Islet of Langerhans (tissue), 1 donor: ENCODE measurements at regions not wholly inside any gene's neighbourhood (a gene's known extent, or its start where the extent isn't known, plus 50 kb on each side); places are given as distances from the start of the nearest gene placed in this dataset.
"Not testable (repeated sequence)": the region's sequence is repeated elsewhere in the genome, so short reads cannot be mapped to it uniquely, and the experiment has no call there.

ENCODE experiments used
- FAIRE-seq: peaks from one replicate; lab custom pipeline; 2011; peaks lifted over from hg19 to GRCh38; lab: Jason Lieb, UNC

DNA sequence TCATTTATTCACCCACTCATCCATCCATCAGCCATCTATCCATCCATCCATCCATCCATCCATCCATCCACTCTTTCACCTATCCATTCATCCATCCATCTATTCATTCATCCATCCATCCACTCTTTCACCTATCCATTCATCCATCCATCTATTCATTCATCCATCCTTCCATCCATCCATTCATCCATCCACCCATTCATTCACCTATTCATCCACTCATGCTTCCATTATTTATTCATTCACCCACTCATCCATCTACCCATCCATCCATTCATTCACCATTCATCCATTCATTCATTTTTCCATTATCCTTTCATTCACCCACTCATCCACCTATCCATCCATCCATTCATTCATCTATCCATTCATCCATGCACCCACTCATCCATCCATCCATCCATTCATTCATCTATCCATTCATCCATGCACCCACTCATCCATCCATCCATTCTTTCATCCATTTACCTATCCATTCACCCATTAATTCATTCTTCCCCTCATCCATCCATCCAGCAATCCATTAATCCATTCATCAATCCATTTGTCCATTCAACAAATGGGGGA, 360.9 kb downstream of the ADGRD1 start:
- FAIRE-seq = no peak

DNA sequence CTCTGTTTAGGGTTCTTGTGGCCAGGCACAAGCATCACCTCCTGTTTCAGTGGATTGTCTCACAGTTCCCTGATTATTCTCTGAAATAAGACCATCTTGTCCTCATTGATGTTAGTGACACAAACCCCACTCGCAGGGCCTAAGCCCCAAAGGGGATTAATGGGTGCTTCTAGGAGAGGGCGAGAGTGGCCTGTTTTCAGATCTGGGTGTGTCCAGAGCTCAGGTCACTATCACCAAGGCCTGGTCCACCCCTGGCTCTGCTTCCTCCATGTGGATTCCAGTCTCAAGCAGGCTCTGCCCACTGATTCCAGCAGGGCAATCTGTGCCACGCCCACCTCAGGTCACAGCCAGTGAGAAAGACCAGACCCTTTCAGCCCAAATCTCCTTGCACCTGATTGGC, 361.9 kb downstream of the ADGRD1 start:
- FAIRE-seq = no peak

DNA sequence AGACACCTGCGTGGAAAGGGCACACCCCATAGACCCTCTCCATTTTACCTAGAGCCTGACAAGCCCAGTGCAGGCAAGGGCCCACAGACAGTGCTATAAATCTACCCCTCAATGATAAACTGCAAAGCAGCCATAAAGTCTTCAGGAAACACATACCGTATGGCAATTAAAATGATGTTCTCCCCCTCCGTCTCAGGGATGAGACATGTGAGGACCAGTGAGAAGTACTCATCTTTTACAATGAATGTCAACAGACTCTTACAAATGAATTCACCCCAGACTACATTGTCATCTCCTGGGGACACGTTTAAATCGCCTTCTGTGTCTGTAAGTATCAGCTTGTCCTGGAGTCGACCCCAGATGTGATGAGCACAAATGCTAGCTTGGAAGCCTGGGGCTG, 362.7 kb downstream of the ADGRD1 start:
- FAIRE-seq = no peak

DNA sequence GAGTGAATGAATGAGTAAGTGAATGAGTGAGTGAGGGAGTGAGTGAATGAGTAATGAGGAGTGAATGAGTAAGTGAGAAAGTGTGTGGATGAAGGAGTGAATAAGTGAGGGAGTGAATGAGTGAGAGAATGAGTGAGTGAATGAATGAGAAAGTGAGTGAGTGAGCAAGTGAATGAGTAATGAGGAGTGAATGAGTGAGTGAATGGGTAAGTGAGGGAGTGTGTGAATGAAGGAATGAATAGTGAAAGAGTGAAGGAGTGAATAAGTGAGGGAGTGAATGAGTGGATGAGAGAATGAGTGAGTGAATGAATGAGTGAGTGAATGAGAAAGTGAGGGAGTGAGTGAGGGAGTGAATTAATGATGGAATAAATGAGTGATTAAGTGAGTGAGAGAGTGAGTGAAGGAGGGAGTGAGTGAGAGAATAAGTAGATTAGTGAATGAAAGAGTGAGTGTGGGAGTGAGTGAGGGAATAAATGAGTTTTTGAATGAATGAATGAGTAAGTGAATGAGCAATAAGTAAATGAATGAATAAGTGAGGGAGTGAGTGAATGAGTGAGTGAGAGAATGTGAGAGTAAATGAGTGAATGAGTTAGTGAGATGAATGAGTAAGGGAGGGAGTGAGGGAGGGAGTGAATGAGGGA, 364.5 kb downstream of the ADGRD1 start:
- no peak for FAIRE-seq

DNA sequence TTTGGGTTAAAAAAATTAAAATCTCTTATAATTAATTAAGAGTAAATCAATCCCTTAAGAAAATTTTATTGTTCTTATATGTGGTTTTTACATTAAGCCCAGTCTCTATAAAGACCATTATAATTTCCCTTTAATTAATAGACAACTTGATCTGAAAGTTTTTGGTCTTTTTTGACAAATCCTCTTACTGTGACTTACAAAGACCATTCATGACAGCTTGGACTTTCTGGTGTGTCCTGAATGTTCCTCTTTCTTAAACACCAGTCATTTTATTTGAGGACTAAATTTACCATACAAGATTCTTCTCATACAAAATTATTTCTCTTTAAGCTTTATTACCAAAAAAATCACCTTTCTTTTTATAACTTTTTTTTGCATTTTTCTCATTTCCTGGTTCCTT, 368.3 kb downstream of the ADGRD1 start:
- FAIRE-seq = no peak

DNA sequence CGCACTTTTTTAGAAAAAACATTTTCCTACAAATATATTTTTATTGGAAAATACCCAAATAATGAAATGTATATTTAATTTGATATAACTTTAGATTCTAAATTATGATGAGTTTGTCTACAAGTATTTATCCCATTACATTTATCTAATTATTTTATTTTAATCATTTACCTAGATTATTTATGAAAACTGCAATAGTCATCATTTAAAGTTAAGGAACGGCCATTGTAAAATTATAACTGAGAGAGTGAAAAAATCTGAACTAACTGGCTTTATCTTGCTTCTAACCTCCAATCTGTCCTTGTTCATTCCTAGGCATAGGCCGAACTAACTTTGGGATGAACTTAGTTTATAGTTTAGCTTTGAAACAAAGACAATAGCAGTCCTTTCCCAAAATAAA, 368.8 kb downstream of the ADGRD1 start:
- FAIRE-seq = not testable (repeated sequence)

DNA sequence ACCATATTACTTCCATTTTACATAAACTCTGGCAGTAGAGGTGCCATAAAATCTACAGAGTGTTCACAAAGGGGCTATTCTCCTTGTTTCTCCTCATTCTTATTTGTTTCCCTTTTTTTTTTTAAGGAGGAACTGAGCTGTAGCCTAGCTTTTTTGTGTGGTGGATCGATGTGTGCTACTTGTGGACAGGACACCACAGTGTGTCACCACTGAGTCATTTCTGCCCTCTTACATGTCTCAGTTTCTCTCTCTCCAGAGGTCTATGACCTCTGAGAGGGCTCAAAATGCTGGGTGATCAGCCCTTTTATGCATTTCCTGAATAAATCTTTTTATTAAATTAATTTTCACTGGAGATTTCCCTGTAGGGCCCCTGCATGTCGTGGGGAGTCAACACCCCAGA, 370.2 kb downstream of the ADGRD1 start:
- FAIRE-seq = no peak

DNA sequence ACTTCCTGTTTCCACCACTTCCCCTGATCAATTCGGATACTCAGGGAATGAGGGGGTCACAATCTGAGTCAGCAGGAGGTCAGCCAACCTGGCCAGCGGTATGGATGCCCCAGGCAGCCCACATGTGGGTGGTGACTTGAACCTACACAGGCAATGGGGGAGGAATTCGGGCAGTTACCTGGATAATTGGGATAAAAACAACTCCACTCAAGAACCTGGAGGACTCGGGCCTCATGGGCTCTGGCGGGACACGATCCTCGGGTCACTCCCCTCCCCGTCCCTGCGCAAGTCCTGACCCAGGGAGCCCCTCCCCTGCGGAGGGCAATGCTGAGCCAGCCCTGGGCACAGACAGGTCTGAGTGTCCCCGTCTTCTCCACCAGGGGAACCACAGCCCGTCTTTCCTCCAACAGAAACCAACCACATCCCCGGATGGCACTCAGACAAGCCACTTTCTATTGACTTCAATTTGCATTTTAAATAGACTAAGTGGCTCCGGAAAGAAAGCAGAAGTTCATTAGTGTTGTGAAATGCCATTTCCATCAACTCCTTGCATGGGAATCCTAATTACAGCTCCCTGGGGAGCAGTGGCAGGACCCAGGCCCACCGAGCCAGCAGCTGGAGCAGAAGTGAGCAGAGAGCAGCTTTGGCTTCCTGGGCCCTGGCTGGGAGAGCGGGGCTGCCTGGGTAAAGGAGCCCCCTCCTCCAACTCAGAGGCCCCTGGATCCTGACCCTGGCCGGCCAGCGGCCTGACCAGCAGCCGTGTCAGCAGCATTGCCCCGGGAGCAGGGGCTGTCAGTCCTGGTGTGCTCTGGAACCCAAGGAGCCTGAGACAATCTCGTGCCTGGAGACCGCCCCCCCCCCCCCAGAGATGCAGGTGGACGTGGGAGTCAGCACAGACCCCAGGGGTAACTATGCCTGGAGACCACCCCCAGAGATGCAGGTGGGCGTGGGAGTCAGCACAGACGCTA, 374.1 kb downstream of the ADGRD1 start:
- FAIRE-seq = no peak

DNA sequence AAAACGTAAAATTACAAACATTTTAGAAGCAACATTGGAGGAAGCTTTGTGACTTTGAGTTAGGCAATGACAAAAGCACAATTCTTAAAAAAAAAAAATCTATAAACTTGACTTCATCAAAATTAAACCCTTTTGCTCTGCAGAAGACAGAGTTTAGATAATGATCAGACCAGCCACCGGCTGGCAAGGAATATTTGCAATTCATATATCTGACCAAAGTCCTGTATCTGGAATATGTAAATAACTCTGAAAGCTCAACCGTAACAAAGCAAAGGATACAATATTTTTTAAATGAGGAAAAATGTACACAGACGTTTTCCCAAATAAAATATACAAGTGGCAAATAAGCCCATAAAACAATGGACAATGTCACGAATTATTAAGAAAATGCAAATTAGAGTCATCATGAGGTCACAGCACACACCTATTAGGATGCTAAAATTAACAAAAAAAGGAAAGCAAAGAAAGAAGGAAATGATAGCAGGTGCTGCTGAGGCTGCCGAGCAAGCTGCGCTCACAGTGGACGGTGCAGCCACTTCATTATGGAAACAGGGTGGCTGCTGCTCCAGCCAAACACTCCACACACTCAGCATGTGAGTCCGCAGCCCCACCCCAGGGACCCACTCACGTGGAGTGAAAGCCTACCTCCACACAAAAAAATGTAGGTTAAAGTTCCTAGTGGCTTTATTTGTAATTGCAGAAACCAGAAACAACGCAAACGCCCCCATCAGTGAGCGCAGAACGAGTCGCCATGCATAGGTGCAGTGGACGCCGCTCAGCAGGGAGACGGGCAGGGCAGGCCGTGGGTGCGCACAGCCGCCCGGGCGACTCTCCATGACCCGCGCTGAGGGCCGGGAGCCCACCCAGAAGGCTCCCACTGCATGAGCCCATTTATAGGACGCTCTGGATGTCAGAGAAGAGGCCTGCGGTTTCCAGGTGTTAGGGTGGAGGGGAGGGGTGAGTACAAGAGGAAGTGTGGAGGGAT, 375.4 kb downstream of the ADGRD1 start:
- not testable (repeated sequence) for FAIRE-seq

DNA sequence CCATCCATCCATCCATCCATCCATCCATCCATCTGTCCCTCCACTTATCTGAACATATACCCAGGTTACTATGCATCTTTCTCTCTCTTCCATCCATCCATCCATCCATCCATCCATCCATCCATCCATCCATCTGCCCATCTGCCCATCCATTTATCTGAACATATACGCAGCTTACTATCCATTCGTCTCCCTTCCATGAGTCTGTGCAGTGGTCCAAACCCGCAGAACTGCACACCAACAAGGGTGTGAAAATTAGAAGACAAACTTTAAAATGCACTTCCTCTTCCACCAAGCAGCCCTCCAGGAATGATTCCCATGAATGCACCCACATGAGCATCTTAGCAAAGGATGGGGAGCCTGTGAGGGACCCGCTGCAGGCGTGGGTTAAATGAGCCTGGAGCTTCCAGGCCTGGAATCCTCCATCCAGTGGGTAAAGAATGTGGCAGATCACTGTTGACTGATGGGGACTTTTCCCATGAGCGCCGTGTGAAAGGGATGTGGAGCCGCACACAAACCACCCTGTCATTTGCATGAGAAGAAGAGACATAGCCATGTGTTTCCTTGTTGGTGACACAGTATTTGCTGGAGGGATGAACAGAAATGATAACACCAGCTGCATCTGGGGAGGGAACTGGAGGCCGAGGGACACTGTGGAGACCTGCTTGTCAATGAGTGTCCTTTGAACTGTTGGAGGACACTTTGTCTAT, 376.6 kb downstream of the ADGRD1 start:
- no peak for FAIRE-seq

DNA sequence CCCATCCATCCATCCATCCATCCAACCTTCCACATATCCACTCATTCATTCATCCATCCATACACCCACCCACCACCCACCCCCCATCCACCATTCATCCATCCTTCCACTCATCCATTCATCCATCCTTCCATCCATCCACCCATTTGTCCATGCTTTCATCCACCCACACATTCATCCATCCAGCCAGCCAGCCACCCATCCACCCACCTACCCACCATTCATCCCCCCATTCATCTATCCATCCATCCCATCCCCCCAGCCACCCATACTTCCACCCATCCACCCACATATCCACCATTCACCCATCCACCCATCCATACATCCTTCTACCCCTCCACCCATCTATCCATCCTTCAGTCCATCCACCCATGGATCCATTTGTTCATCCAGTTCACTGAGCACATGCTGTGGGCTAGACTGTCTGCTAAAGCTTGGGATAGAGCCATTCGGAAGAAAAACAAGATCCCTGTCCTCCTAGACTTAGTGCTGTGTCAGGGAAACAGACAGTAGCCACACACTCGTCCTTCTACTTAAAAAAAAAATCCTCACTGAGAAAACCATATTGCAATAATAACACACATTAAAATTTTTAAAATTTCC, 377.5 kb downstream of the ADGRD1 start:
- no peak for FAIRE-seq

DNA sequence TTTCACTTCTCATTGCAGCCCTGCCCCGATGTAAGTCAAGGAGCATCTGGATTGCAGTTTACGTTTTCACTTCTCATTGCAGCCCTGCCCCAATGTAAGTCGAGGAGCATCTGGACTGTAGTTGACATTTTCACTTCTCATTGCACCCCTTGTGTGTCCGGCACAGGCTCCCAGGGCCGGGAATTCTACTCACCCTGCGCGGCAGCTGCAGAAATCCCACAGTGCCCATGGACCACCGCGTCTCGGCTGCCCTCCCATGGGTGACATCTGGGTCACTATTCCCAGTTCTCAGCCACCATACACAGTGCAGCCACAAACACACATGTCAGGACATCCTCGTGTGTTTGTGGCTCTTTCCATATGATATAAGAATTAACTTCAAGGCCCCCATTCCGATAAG, 378.5 kb downstream of the ADGRD1 start:
- no peak for FAIRE-seq

DNA sequence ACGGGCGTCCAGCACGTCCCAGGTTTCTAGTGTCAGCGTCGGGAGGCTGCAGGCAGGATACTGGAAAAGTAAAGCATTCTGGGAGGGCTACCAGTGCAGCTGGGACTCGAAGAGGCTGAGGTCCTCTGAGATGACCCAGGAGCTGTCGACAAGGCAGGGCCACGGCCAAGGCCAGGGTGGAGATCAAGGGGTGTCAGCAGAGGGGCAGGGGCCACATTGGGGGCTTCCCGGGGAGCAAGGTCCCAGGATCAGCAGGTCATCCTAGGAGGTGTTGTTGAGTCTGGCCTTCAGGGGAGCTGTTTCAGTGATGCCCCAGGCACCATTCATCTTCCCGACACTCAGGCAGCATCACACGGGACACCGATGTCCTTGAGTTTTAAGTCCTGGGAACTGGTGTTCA, 377.8 kb upstream of the SFSWAP start:
- FAIRE-seq = no peak

DNA sequence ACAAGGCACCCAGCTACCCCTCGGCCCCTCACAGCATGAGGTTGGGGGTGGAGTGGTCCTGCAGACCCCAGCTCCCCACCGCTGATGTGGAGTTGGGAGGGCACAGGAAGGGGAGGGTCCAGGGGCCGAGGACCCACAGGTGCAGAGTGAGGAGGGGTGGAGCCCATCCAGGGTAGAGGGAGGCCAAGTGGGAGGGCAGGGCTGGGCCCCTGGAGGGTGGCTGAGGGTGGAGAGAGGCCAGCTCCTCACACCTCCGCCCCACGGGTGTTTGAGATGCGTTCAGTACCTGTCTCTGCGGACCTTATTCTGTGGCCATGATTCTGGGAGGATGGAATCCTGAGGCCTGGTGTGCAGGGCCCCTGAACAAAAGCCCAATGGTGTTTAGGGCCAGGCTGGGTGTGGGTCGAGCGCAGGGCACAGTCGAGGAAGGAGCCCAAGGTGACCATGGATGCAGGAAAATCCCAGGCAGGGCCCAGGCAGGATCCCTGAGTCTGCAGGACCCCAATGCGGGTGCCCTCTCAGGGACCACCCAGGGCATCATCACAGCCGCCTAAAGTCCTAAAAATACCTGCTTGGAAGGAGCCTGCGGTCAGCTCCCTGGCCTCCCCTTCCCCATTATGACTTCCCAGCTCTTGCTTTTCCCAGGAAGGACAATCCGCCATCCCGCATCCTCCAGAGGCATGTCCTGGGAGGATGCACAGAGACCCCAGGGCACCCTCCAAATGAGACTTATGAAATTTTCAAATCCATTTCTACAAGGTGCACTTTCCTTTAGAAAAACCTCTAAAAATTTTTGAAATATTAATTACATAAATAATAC, 377.1 kb upstream of the SFSWAP start:
- FAIRE-seq = no peak

DNA sequence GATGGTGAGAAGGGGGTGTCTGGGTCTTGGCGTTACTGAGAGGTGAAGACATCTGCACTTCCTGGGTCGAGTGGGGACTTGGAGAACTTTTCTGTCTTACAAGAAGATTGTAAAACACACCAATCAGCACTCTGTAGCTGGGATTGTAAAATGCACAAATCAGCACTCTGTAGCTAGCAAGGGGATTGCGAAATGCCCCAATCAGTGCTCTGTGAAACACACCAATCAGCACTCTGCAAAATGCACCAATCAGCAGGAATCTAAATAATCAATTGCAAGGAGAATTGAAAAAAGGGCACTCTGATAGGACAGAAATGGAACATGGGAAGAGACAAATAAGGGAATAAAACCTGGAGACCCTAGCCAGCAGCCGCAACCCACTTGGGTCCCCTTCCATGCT, 376.1 kb upstream of the SFSWAP start:
- no peak for FAIRE-seq

DNA sequence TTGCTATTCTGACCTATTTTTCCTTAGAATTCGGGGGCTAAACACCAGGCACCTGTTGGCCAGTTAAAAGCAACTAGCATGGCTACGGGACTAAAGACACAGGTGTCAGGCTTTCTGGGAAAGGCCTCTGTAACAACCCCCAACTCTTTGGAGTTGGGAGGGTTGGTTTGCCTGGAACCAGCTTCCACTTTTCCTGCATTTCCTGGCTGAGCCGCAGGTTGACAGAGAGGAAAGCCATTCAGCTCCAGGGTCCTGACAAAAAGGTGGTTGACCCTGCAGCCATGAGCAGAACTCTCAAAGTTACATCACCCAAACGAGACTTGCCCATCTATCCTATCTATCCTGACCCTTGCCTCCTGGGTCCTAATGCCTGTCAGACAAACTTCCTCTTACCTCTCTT, 375.4 kb upstream of the SFSWAP start:
- FAIRE-seq = no peak

DNA sequence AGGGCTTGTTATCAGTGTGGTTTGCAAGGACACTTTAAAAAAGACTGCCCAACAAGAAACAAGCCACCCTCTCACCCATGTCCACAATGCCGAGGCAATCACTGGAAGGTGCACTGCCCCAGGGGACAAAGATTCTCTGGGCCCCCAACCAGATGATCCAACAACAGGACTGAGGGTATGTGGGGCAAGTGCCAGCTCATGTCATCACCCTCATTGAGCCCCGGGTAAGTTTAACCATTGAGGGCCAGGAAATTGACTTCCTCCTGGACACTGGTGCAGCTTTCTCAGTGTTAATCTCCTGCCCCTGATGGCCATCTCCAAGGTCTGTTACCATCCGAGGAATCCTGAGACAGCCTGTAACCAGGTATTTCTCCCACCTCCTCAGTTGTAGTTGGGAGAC, 373.0 kb upstream of the SFSWAP start:
- not testable (repeated sequence) for FAIRE-seq

DNA sequence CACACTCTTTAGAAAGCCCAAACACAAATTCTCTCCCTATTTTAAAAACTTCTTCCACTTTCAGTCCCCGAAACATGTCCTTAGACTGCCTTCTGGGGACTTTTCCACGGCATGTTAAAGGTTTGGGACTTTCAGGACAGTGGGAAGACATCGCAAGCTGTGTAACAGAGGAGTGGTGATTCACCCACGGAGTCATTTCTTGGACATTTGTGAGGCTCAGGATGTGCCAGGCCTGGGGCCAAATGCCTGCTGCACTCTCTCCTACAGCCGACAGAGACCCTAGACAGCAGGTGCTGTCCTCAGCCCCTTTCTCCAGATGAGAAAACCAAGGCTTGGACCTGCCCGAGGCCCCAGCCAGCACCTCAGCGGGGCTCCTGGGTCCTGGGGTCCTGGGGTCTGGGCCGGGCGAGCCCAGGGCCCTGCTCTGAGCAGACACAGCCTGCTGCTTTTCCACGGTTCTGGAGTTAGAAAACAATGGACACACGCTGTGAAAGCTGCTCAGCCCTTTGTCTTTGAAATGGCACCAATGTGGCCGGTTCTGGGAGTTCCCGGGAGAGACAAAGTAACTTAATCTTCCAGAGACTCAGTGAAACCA, 370.2 kb upstream of the SFSWAP start:
- FAIRE-seq = no peak

DNA sequence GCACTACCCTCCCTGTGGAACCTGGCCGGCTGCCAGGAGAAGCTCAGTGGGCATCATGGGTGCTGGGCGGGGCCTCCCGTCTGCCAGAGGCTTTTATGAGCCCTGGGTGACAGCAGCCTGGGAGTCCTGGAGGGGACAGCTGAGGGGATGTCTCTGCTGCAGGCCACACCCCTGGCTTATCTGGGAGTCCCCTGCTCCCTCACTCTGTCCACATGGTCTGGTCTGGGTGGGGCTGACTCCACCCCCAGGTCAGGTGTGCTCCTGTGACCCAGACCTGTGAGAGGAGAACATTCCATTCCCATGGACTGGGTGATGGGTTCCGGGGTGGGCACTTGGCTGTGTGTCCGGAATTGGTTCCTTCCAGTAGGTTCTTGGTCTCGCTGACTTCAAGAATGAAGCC, 369.3 kb upstream of the SFSWAP start:
- FAIRE-seq = not testable (repeated sequence)

DNA sequence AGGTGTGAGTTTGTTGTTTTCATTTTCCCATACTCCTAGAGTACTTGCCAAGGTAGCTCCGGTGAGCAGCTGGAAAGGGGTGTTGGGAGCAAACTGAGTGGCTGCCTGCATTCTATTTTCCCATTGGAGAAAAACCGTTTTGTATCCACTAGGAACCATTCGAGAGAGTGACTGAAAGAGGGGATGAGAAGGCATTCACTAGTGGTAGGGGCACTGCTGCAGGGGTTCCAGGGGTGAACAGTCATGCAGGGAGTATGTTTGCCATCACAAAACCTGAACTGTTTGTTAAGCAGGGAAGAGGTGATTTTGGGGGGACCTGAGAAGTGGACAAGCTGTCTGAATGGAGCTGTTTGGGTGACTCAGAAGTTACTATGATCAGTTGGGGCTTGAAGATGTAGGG, 367.5 kb upstream of the SFSWAP start:
- FAIRE-seq = not testable (repeated sequence)
